T-cell (primary cell): ENCODE measurements at regions not wholly inside any gene's neighbourhood (a gene's known extent, or its start where the extent isn't known, plus 50 kb on each side); places are given as distances from the start of the nearest gene placed in this dataset.
"Not testable (repeated sequence)": the region's sequence is repeated elsewhere in the genome, so short reads cannot be mapped to it uniquely, and the experiment has no call there.

Source experiments
- ATAC-seq, 4 experiments: fragments of 200-7000 bp in 3 of 4; fragments of 150-1000 bp in 1 of 4; cut with Tn5 transposase; replicated peaks in 1 of 4; 1 replicate in 3 of 4; 2 replicates in 1 of 4; pipeline ENCODE4 v1.10.0; 2021; ENCODE audit warnings: moderate library complexity in 3 of 4, mild to moderate bottlenecking in 2 of 4, moderate number of reproducible peaks in 1 of 4
- CTCF ChIA-PET, 2 donors: fragments of 300-600 bp; sonication (Branson Sonifier 250); formaldehyde crosslinking; loops; one replicate each; lab custom pipeline; 2022; ENCODE audit warnings: antibody characterized with exemption in 2 of 2; lab: Charles Lee
- POLR2A ChIA-PET, 2 donors: fragments of 300-600 bp; sonication (Branson Sonifier 250); formaldehyde crosslinking; loops; one replicate each; lab custom pipeline; 2022; ENCODE audit warnings: antibody characterized with exemption in 2 of 2; lab: Charles Lee
- DNase-seq, 35 experiments: peaks; one replicate each; pipeline versions ENCODE4 v3.0.0 to v3.0.0-alpha.2; 2013 to 2023
- H3K27ac ChIP-seq: one replicate; pipeline ENCODE4 v1.5.1; 2013; ENCODE audit warnings: low read length
- H3K27me3 ChIP-seq, 2 experiments: replicated peaks in 1 of 2; 1 replicate in 1 of 2; 2 replicates in 1 of 2; pipeline versions ENCODE4 v1.6.1 to v1.7.0; 2013; ENCODE audit warnings: low read length in 1 of 2, mixed read lengths in 1 of 2; ENCODE audit not compliant: control insufficient read depth in 2 of 2, insufficient read depth in 2 of 2; ENCODE audit errors: extremely low read depth in 1 of 2
- H3K36me3 ChIP-seq, 2 donors: 1 replicate in 1 of 2; 2 replicates in 1 of 2; pipeline versions ENCODE4 v1.6.1 to v1.7.0; 2013; ENCODE audit warnings: low read length in 1 of 2; ENCODE audit not compliant: control insufficient read depth in 2 of 2, insufficient read depth in 1 of 2; ENCODE audit errors: extremely low read depth in 1 of 2
- H3K4me1 ChIP-seq, 2 experiments: 1 replicate in 1 of 2; 2 replicates in 1 of 2; pipeline versions ENCODE4 v1.6.1 to v1.7.0; 2013; ENCODE audit warnings: low read length in 2 of 2, mixed read lengths in 1 of 2; ENCODE audit not compliant: insufficient read depth in 2 of 2, control insufficient read depth in 1 of 2; ENCODE audit errors: extremely low read depth in 1 of 2
- H3K4me3 ChIP-seq, 2 donors: 1 replicate in 1 of 2; 2 replicates in 1 of 2; pipeline versions ENCODE4 v1.5.1 to v1.7.0; 2013; ENCODE audit warnings: mild to moderate bottlenecking in 2 of 2, low read length in 1 of 2, moderate library complexity in 1 of 2; ENCODE audit not compliant: control insufficient read depth in 1 of 2; ENCODE audit errors: extremely low read depth in 1 of 2
- H3K9me3 ChIP-seq: 2 replicates; pipeline ENCODE4 v1.7.0; 2013
- H3K27ac Mint-ChIP-seq, 2 donors: one replicate each; pipeline ENCODE4 v1.8.0; 2020 to 2021; ENCODE audit warnings: mild to moderate bottlenecking in 2 of 2, mixed read lengths in 2 of 2
- H3K27me3 Mint-ChIP-seq, 2 donors: one replicate each; pipeline ENCODE4 v1.8.0; 2021 to 2022; ENCODE audit warnings: mixed read lengths in 2 of 2
- H3K36me3 Mint-ChIP-seq: one replicate; pipeline ENCODE4 v1.8.0; 2021; ENCODE audit warnings: mixed read lengths
- H3K4me1 Mint-ChIP-seq, 3 donors: one replicate each; pipeline ENCODE4 v1.8.0; 2020 to 2022; ENCODE audit warnings: mixed read lengths in 3 of 3, mild to moderate bottlenecking in 1 of 3
- H3K4me3 Mint-ChIP-seq, 3 donors: one replicate each; pipeline ENCODE4 v1.8.0; 2020 to 2022; ENCODE audit warnings: mild to moderate bottlenecking in 3 of 3, mixed read lengths in 3 of 3, moderate library complexity in 3 of 3
- H3K9me3 Mint-ChIP-seq, 3 donors: one replicate each; pipeline ENCODE4 v1.8.0; 2020 to 2022; ENCODE audit warnings: mixed read lengths in 3 of 3
- WGBS: methylation state at CpG from one replicate; pipeline ENCODE4 v1.1.5; 2013; ENCODE audit warnings: missing lambda C conversion rate; ENCODE audit not compliant: insufficient coverage; 5-methylcytosine and 5-hydroxymethylcytosine counted together

DNA sequence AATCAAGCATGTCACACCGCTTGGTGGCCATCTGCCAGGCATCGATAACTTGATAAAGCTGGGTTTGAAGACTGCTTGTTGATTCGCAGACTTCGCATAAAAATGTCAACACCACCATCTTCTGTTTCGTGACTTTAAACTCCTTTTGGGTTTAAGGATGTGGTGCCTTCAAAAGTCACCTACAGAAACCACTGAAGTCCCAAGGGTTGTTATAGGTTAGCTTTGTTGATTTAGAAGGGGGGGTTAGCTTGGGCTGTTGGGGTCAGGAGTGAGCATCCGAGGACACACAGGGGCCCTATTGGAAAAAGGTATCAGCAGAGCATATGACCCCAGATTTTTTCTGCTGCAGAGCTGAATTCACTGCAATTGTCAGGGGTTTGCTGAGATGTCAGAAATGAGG is 76.7 kb upstream of the SSTR4 start:
- Histone ChIP-seq H3K27ac (no peak overlapping the region), H3K4me3 (no peak overlapping the region), H3K36me3 (no peaks in the 10 kb centered on the region), H3K4me1 (no peaks in the 10 kb centered on the region), H3K9me3 (no peaks in the 10 kb centered on the region), H3K27me3 (no peaks in the 10 kb centered on the region)
- Mint-ChIP-seq H3K9me3 (peaks cover 0 to 4% (median 0%) of the 10 kb centered on the region in 3 donors), H3K4me1 (no peaks in the 10 kb centered on the region), H3K36me3 (no peaks in the 10 kb centered on the region), H3K4me3 (no peak overlapping the region), H3K27ac (no peak overlapping the region), H3K27me3 (no peaks in the 10 kb centered on the region)
- 29% methylated on average over 1 of the region's 6 CpGs for WGBS
- CTCF ChIA-PET: no interaction called here
- DNase-seq (no peak), ATAC-seq (no peak)
- POLR2A ChIA-PET: no interaction called here

- Histone ChIP-seq H3K9me3 (no peaks in the 10 kb centered on the region), H3K36me3 (no peaks in the 10 kb centered on the region), H3K4me1 (no peaks in the 10 kb centered on the region), H3K27ac (no peak overlapping the region), H3K27me3 (peaks cover 0 to 12% of the 10 kb centered on the region in 2 experiments), H3K4me3 (no peak overlapping the region)
- peaks cover 0 to 4% (median 0%) of the 10 kb centered on the region in 3 donors for H3K9me3 Mint-ChIP-seq
- WGBS: no CpG with 5 or more reads among the region's 3 CpGs
- no peaks in the 10 kb centered on the region for H3K4me1 Mint-ChIP-seq
- CTCF ChIA-PET: no interaction called here
- POLR2A ChIA-PET: no interaction called here
- no peaks in the 10 kb centered on the region for H3K36me3 Mint-ChIP-seq
- H3K4me3 Mint-ChIP-seq: no peak overlapping the region
- ATAC-seq (no peak), DNase-seq (no peak)
- no peak overlapping the region for H3K27ac Mint-ChIP-seq
- H3K27me3 Mint-ChIP-seq: peaks cover 2 to 4% of the 10 kb centered on the region in 2 donors
Observed at GRCh38 chr20:22962567-22963439, 72.3 kb upstream of the SSTR4 start.

DNA sequence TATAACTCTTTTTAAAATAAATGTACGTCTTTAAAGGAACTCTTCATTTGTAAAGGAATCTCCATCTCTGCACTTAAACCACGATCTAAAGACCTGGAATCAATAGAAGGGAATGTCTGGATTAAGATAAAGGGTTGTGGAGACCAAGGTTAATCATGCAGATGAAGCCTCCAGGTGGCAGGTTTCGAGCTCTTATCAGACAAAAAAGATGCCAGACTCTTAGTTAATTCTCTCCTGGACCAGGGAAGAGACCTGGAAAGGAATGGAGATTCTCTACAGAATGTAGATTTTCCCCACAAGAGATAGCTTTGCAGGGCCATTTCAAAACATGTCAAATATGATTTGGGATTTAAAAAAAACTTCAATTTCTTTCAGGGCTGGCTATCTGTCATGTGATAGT is 71.5 kb upstream of the SSTR4 start:
- no peak for ATAC-seq

DNA sequence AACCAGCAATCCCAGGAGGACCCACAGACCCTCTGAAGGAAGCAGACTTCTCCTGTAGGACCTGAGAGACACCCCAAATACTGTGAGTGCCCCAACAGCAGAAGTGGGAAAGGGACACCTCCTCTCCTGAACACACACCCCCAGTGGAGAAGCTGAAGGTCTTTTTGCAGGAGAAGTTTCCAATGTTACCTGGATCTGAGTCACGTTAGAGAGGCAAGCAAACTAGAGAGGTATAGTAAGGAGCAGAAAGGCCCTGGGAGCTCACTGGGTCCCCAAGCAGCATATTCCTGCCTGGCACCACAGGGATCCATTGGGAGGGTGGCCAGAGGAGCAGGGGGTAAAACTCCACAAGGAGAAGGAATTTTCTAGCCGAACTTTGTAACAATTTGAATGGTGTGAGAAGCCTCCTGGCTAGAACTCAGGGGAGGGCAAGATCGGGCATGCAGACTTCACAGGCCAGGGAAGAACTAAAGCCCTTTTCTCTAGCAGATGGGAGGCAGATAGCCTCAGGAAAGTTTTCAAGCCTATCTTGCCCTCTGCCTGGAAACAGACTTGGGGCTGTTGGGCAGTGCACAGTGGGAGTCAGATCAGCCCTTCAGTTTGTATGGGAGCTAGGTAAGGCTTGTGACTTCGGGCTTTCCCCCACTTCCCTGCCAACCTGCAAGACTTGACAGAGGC is 68.2 kb upstream of the SSTR4 start:
- H3K27me3 Mint-ChIP-seq: peaks cover 4% of the 10 kb centered on the region in 2 donors
- CTCF ChIA-PET: no interaction called here
- Histone ChIP-seq H3K36me3 (no peaks in the 10 kb centered on the region), H3K27ac (no peak overlapping the region), H3K4me1 (no peaks in the 10 kb centered on the region), H3K4me3 (no peak overlapping the region), H3K27me3 (peaks cover 0 to 12% of the 10 kb centered on the region in 2 experiments), H3K9me3 (no peaks in the 10 kb centered on the region)
- no peaks in the 10 kb centered on the region for H3K36me3 Mint-ChIP-seq
- WGBS: 50% methylated on average over 1 of the region's 4 CpGs
- no peaks in the 10 kb centered on the region for H3K9me3 Mint-ChIP-seq
- no peak for ATAC-seq
- no peak overlapping the region for H3K4me3 Mint-ChIP-seq
- H3K27ac Mint-ChIP-seq: no peak overlapping the region
- POLR2A ChIA-PET: no interaction called here
- DNase-seq: no peak
- no peaks in the 10 kb centered on the region for H3K4me1 Mint-ChIP-seq

More for the DNA sequence above, 71.5 kb upstream of the SSTR4 start:
- Mint-ChIP-seq H3K4me3 (no peak overlapping the region), H3K27ac (no peak overlapping the region), H3K36me3 (no peaks in the 10 kb centered on the region), H3K27me3 (peaks cover 2 to 4% of the 10 kb centered on the region in 2 donors), H3K9me3 (peaks cover 0 to 4% (median 0%) of the 10 kb centered on the region in 3 donors), H3K4me1 (no peaks in the 10 kb centered on the region)
- Histone ChIP-seq H3K36me3 (no peaks in the 10 kb centered on the region), H3K27me3 (peaks cover 0 to 12% of the 10 kb centered on the region in 2 experiments), H3K4me3 (no peak overlapping the region), H3K27ac (no peak overlapping the region), H3K4me1 (no peaks in the 10 kb centered on the region), H3K9me3 (no peaks in the 10 kb centered on the region)
- ChIA-PET POLR2A (no interaction called here), CTCF (no interaction called here)
- no peak for DNase-seq
- WGBS: no CpG with 5 or more reads among the region's 3 CpGs

- H3K27me3 Mint-ChIP-seq: not testable (repeated sequence)
Observed at GRCh38 chr20:22967706-22968105, 67.4 kb upstream of the SSTR4 start.

GRCh38 chr20:22969031-22969430 is 66.1 kb upstream of the SSTR4 start:
- peaks cover 0 to 12% of the 10 kb centered on the region in 2 experiments for H3K27me3 ChIP-seq
- POLR2A ChIA-PET, H3K36me3 Mint-ChIP-seq, H3K4me1 ChIP-seq, H3K9me3 ChIP-seq, CTCF ChIA-PET, H3K27ac ChIP-seq, H3K36me3 ChIP-seq, H3K4me3 ChIP-seq, H3K4me1 Mint-ChIP-seq, H3K27me3 Mint-ChIP-seq, DNase-seq, H3K9me3 Mint-ChIP-seq, H3K4me3 Mint-ChIP-seq, ATAC-seq, H3K27ac Mint-ChIP-seq: not testable (repeated sequence)
- 20% methylated on average over 1 of the region's 1 CpG for whole genome bisulfite sequencing

More at GRCh38 chr20:22967706-22968105, 67.4 kb upstream of the SSTR4 start:
- H3K27me3 ChIP-seq: peaks cover 0 to 12% of the 10 kb centered on the region in 2 experiments
- WGBS: no CpG with 5 or more reads among the region's 2 CpGs
- H3K27ac Mint-ChIP-seq, H3K4me3 Mint-ChIP-seq, ATAC-seq, H3K4me3 ChIP-seq, H3K4me1 ChIP-seq, H3K4me1 Mint-ChIP-seq, H3K9me3 ChIP-seq, H3K36me3 Mint-ChIP-seq, POLR2A ChIA-PET, CTCF ChIA-PET, H3K9me3 Mint-ChIP-seq, DNase-seq, H3K27ac ChIP-seq, H3K36me3 ChIP-seq: not testable (repeated sequence)
